ENCODE measurements at regions not wholly inside any gene's neighbourhood (a gene's known extent, or its start where the extent isn't known, plus 50 kb on each side); places are given as distances from the start of the nearest gene placed in this dataset.

GRCh38 chr11:70678931-70679900 lies 280.9 kb downstream of the CTTN start:
- H3K36me3 ChIP-seq (ENCODE audit: control insufficient read depth in 3 of 3, insufficient read depth in 3 of 3, low read length in 3 of 3): no peaks in the 10 kb centered on the region
- no peak overlapping the region for H3K9ac ChIP-seq (ENCODE audit: low read depth in 1 of 3, low read length in 3 of 3)
- H3K27me3 ChIP-seq (ENCODE audit: control insufficient read depth in 3 of 3, insufficient read depth in 3 of 3, low read length in 3 of 3): peaks cover 2 to 33% (median 15%) of the 10 kb centered on the region in 3 donors
- no peak overlapping the region for H3K4me3 ChIP-seq (ENCODE audit: low read length in 3 of 3)
- no peaks in the 10 kb centered on the region for H3K9me3 ChIP-seq (ENCODE audit: control insufficient read depth in 3 of 3, low read length in 3 of 3)
- H3K4me1 ChIP-seq (ENCODE audit: control insufficient read depth in 3 of 3, insufficient read depth in 3 of 3, low read length in 3 of 3): no peaks in the 10 kb centered on the region
- no peak overlapping the region for H3K27ac ChIP-seq (ENCODE audit: low read depth, low read length)

GRCh38 chr11:70680781-70681281 lies 282.5 kb downstream of the CTTN start:
- peaks cover 2 to 33% (median 19%) of the 10 kb centered on the region in 3 donors for H3K27me3 ChIP-seq (ENCODE audit: control insufficient read depth in 3 of 3, insufficient read depth in 3 of 3, low read length in 3 of 3)
- H3K9ac ChIP-seq (ENCODE audit: low read depth in 1 of 3, low read length in 3 of 3): no peak overlapping the region
- H3K27ac ChIP-seq (ENCODE audit: low read depth, low read length): no peak overlapping the region
- no peak overlapping the region for H3K4me3 ChIP-seq (ENCODE audit: low read length in 3 of 3)
- H3K9me3 ChIP-seq (ENCODE audit: control insufficient read depth in 3 of 3, low read length in 3 of 3): no peaks in the 10 kb centered on the region
- H3K4me1 ChIP-seq (ENCODE audit: control insufficient read depth in 3 of 3, insufficient read depth in 3 of 3, low read length in 3 of 3): no peaks in the 10 kb centered on the region
- H3K36me3 ChIP-seq (ENCODE audit: control insufficient read depth in 3 of 3, insufficient read depth in 3 of 3, low read length in 3 of 3): no peaks in the 10 kb centered on the region

GRCh38 chr11:70682056-70682455 lies 283.7 kb downstream of the CTTN start:
- no peak overlapping the region for H3K4me3 ChIP-seq (ENCODE audit: low read length in 3 of 3)
- H3K9ac ChIP-seq (ENCODE audit: low read depth in 1 of 3, low read length in 3 of 3): no peak overlapping the region
- H3K27ac ChIP-seq (ENCODE audit: low read depth, low read length): no peak overlapping the region
- H3K4me1 ChIP-seq (ENCODE audit: control insufficient read depth in 3 of 3, insufficient read depth in 3 of 3, low read length in 3 of 3): no peaks in the 10 kb centered on the region
- H3K9me3 ChIP-seq (ENCODE audit: control insufficient read depth in 3 of 3, low read length in 3 of 3): no peaks in the 10 kb centered on the region
- no peaks in the 10 kb centered on the region for H3K36me3 ChIP-seq (ENCODE audit: control insufficient read depth in 3 of 3, insufficient read depth in 3 of 3, low read length in 3 of 3)
- H3K27me3 ChIP-seq (ENCODE audit: control insufficient read depth in 3 of 3, insufficient read depth in 3 of 3, low read length in 3 of 3): peaks cover 2 to 33% (median 14%) of the 10 kb centered on the region in 3 donors

DNA sequence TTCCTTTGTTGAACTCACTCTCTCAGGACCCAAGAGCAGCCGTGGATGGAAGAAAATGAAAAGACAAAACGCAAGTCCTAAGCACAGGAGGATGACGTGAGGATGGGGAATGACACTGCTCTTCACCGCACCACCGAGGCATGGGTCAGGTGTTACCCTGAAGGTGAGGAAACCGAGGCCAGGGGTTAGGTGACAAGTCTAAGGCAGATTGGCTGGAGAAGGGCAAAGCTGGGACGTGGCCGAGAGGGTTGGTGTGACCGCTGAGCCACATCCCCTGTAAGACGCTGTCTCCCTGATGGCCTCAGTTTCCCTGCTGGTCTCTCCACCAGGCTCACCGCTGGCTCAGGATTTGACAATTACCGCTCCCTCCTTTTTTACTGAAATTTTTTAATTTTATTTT lies 284.4 kb downstream of the CTTN start:
- no peaks in the 10 kb centered on the region for H3K4me1 ChIP-seq (ENCODE audit: control insufficient read depth in 3 of 3, insufficient read depth in 3 of 3, low read length in 3 of 3)
- H3K36me3 ChIP-seq (ENCODE audit: control insufficient read depth in 3 of 3, insufficient read depth in 3 of 3, low read length in 3 of 3): no peaks in the 10 kb centered on the region
- H3K9me3 ChIP-seq (ENCODE audit: control insufficient read depth in 3 of 3, low read length in 3 of 3): no peaks in the 10 kb centered on the region
- H3K9ac ChIP-seq (ENCODE audit: low read depth in 1 of 3, low read length in 3 of 3): no peak overlapping the region
- H3K27ac ChIP-seq (ENCODE audit: low read depth, low read length): no peak overlapping the region
- no peak overlapping the region for H3K4me3 ChIP-seq (ENCODE audit: low read length in 3 of 3)
- H3K27me3 ChIP-seq (ENCODE audit: control insufficient read depth in 3 of 3, insufficient read depth in 3 of 3, low read length in 3 of 3): peaks cover 2 to 32% (median 13%) of the 10 kb centered on the region in 3 donors

DNA sequence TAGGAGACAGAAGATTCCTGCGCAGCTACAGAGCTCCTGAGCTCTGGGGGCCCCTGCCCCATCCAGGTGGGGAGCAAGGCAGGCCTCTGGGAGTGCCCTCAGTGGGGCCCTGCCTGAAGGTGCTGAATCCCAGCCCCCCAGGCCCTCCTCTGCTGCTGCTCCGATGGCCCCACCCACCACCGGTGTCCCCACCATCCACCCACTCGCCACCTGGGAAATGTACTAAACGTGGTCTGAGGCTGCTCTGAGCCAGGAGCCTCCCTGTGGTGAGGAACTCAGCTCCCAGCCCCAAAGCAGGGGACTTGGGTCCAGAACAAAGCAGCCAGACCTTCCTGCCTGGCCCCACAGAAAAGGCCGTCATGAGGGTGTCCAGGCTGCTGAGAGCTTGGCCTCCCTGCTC lies 289.4 kb downstream of the CTTN start:
- Histone ChIP-seq H3K4me3 (ENCODE audit: low read length in 3 of 3) (no peak overlapping the region), H3K9ac (ENCODE audit: low read depth in 1 of 3, low read length in 3 of 3) (no peak overlapping the region), H3K9me3 (ENCODE audit: control insufficient read depth in 3 of 3, low read length in 3 of 3) (no peaks in the 10 kb centered on the region), H3K4me1 (ENCODE audit: control insufficient read depth in 3 of 3, insufficient read depth in 3 of 3, low read length in 3 of 3) (no peaks in the 10 kb centered on the region), H3K36me3 (ENCODE audit: control insufficient read depth in 3 of 3, insufficient read depth in 3 of 3, low read length in 3 of 3) (no peaks in the 10 kb centered on the region), H3K27ac (ENCODE audit: low read depth, low read length) (no peak overlapping the region), H3K27me3 (ENCODE audit: control insufficient read depth in 3 of 3, insufficient read depth in 3 of 3, low read length in 3 of 3) (peaks cover 0 to 4% (median 2%) of the 10 kb centered on the region in 3 donors)

DNA sequence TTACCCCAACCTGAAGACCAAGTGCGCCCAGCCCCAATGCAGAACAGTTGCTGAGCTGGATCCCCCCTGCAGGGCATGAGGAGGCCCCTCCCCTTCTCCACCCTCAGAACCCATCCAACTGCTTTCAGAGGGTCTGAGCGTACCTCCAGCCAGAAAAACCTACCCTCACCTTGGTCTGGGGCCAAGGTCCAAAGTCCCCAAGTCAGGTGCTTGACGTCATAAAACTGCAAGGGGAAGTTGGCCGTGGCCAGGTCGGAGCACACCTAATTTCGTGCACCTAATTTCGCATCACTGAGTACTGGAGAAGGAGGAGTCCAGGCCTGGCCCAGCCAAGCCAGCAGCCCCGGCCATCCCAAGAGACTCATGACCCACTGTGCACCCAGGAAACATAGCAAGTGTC lies 289.8 kb downstream of the CTTN start:
- H3K36me3 ChIP-seq (ENCODE audit: control insufficient read depth in 3 of 3, insufficient read depth in 3 of 3, low read length in 3 of 3): no peaks in the 10 kb centered on the region
- H3K9ac ChIP-seq (ENCODE audit: low read depth in 1 of 3, low read length in 3 of 3): no peak overlapping the region
- no peaks in the 10 kb centered on the region for H3K4me1 ChIP-seq (ENCODE audit: control insufficient read depth in 3 of 3, insufficient read depth in 3 of 3, low read length in 3 of 3)
- no peak overlapping the region for H3K27ac ChIP-seq (ENCODE audit: low read depth, low read length)
- no peak overlapping the region for H3K4me3 ChIP-seq (ENCODE audit: low read length in 3 of 3)
- H3K27me3 ChIP-seq (ENCODE audit: control insufficient read depth in 3 of 3, insufficient read depth in 3 of 3, low read length in 3 of 3): peaks cover 0 to 6% (median 2%) of the 10 kb centered on the region in 3 donors
- H3K9me3 ChIP-seq (ENCODE audit: control insufficient read depth in 3 of 3, low read length in 3 of 3): no peaks in the 10 kb centered on the region

- Histone ChIP-seq H3K9ac (ENCODE audit: low read depth in 1 of 3, low read length in 3 of 3) (no peak overlapping the region), H3K27me3 (ENCODE audit: control insufficient read depth in 3 of 3, insufficient read depth in 3 of 3, low read length in 3 of 3) (peaks cover 0 to 6% (median 4%) of the 10 kb centered on the region in 3 donors), H3K9me3 (ENCODE audit: control insufficient read depth in 3 of 3, low read length in 3 of 3) (no peaks in the 10 kb centered on the region), H3K4me1 (ENCODE audit: control insufficient read depth in 3 of 3, insufficient read depth in 3 of 3, low read length in 3 of 3) (no peaks in the 10 kb centered on the region), H3K27ac (ENCODE audit: low read depth, low read length) (no peak overlapping the region), H3K4me3 (ENCODE audit: low read length in 3 of 3) (no peak overlapping the region), H3K36me3 (ENCODE audit: control insufficient read depth in 3 of 3, insufficient read depth in 3 of 3, low read length in 3 of 3) (no peaks in the 10 kb centered on the region)
Measured at GRCh38 chr11:70689764-70690163, 291.4 kb downstream of the CTTN start.

DNA sequence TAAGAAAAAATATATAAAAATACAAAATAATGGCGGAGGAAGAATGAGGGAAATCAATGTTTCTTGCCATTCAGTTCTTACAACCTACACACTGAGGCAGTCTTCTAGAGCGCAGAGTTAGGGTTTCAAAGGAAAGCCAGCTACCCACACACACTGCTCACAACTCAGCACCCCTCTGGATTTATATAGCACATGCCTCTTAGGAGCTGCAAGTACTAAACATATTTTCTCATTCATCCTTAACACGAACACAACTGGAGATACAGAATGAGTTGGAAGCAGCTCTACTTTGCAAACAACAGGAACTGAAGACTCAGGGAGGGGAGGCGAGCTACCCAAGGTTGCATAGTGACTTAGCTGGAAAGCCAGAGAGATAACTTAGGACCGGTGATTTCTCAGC lies 293.8 kb downstream of the CTTN start:
- no peak overlapping the region for H3K9ac ChIP-seq (ENCODE audit: low read depth in 1 of 3, low read length in 3 of 3)
- H3K4me3 ChIP-seq (ENCODE audit: low read length in 3 of 3): no peak overlapping the region
- H3K4me1 ChIP-seq (ENCODE audit: control insufficient read depth in 3 of 3, insufficient read depth in 3 of 3, low read length in 3 of 3): no peaks in the 10 kb centered on the region
- peaks cover 0 to 4% (median 2%) of the 10 kb centered on the region in 3 donors for H3K9me3 ChIP-seq (ENCODE audit: control insufficient read depth in 3 of 3, low read length in 3 of 3)
- H3K27me3 ChIP-seq (ENCODE audit: control insufficient read depth in 3 of 3, insufficient read depth in 3 of 3, low read length in 3 of 3): peaks cover 0 to 6% (median 4%) of the 10 kb centered on the region in 3 donors
- H3K27ac ChIP-seq (ENCODE audit: low read depth, low read length): no peak overlapping the region
- no peaks in the 10 kb centered on the region for H3K36me3 ChIP-seq (ENCODE audit: control insufficient read depth in 3 of 3, insufficient read depth in 3 of 3, low read length in 3 of 3)

- Histone ChIP-seq H3K4me3 (ENCODE audit: low read length in 3 of 3) (no peak overlapping the region), H3K4me1 (ENCODE audit: control insufficient read depth in 3 of 3, insufficient read depth in 3 of 3, low read length in 3 of 3) (no peaks in the 10 kb centered on the region), H3K27ac (ENCODE audit: low read depth, low read length) (no peak overlapping the region), H3K36me3 (ENCODE audit: control insufficient read depth in 3 of 3, insufficient read depth in 3 of 3, low read length in 3 of 3) (no peaks in the 10 kb centered on the region), H3K27me3 (ENCODE audit: control insufficient read depth in 3 of 3, insufficient read depth in 3 of 3, low read length in 3 of 3) (peaks cover 0 to 6% (median 4%) of the 10 kb centered on the region in 3 donors), H3K9me3 (ENCODE audit: control insufficient read depth in 3 of 3, low read length in 3 of 3) (peaks cover 0 to 4% (median 2%) of the 10 kb centered on the region in 3 donors), H3K9ac (ENCODE audit: low read depth in 1 of 3, low read length in 3 of 3) (no peak overlapping the region)
Measured at GRCh38 chr11:70694371-70694770, 296.0 kb downstream of the CTTN start.
